ENCODE measurements at regions not wholly inside any gene's neighbourhood (a gene's known extent, or its start where the extent isn't known, plus 50 kb on each side); places are given as distances from the start of the nearest gene placed in this dataset.
"Not testable (repeated sequence)": the region's sequence is repeated elsewhere in the genome, so short reads cannot be mapped to it uniquely, and the experiment has no call there.

- H3K27ac ChIP-seq = not testable (repeated sequence)
These were observed 53.1 kb upstream of the HUNK start for GRCh38 chr21:31819692-31820091.

DNA sequence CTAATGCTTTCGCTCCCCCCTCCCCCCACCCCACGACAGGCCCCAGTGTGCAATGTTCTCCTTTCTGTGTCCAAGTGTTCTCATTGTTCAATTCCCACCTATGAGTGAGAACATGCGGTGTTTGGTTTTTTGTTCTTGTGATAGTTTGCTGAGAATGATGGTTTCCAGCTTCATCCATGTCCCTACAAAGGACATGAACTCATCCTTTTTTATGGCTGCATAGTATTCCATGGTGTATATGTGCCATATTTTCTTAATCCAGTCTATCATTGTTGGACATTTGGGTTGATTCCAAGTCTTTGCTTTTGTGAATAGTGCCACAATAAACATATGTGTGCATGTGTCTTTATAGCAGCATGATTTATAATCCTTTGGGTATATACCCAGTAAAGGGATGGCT is 58.5 kb upstream of the HUNK start:
- H3K27ac ChIP-seq = not testable (repeated sequence)

GRCh38 chr21:31813862-31814261 is 59.0 kb upstream of the HUNK start:
- H3K27ac ChIP-seq = no peak overlapping the region

GRCh38 chr21:31804008-31804394 is 68.8 kb upstream of the HUNK start:
- H3K27ac ChIP-seq = no peak overlapping the region

More at GRCh38 chr21:31813862-31814261, 59.0 kb upstream of the HUNK start:
- no peak for TF ChIP-seq CTCF (conservative IDR thresholded peaks at IDR 0.05)

DNA sequence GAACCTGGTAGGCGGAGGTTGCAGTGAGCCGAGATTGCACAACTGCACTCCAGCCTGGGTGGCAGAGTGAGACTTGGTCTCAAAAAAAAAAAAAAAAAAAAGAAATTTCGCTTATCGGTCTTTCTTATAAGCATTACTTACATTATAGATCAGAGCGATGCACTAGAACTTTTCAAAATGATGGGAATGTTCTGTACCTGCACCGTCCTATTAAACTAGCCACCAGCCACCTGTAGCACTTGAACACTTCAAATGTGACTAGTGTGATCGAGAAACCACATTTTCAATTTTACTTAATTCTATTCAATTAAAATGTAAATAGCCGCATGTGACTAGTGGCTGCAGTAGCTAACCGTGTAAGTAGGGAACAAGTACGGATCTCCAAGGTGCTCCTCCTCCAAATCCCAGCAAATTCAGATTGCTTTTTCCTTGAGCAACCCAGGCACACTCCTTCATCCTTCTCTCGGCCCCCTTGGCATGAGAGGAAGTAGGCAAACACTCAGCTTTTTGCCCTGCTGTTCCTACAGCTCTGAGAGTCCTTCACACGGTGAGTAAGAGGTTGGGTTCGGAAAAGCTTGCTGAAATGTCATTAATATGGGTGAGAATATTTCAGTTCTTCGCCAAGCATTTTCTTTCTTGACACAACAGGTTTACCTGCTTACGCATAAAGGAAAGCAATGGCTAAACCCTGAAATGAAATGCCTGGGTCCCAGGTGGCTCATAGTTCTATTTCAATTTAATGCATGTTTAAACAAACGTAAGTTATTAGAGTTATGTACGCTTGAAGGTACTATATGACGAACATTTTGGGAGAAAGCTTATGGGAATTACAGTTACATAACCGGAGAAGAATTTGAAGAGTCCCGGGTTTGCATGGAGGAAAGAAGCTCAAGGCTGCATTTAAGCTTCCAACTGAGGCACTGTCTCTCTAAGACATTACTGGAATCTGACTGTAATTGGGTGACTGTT is 69.5 kb upstream of the HUNK start:
- no peak overlapping the region for H3K27ac ChIP-seq
- TF ChIP-seq CTCF (conservative IDR thresholded peaks at IDR 0.05) (no peak), ZFX (IDR thresholded peaks at IDR 0.05) (no peak)

More at GRCh38 chr21:31804008-31804394, 68.8 kb upstream of the HUNK start:
- TF ChIP-seq CTCF (conservative IDR thresholded peaks at IDR 0.05) (no peak), ZFX (IDR thresholded peaks at IDR 0.05) (no peak)

DNA sequence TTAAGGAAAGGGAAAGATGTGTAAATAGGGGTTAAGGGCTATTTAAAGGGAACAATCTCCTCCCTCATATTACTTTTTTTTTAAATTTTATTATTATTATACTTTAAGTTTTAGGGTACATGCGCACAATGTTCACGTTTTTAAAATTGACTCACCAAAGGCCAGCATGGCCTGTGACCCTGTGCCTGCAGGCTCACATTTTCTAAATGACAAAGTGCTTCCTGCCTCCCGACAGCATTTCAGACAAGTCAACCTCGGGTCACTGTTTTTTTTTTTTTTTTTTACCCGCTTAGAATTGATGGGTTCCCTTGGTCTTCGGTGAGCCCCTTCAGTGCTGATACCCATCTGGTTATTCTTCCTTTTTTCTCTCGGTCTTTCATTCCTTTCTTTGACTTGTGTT is 70.4 kb upstream of the SCAF4 start:
- H3K27ac ChIP-seq = no peak overlapping the region
- TF ChIP-seq ZFX (IDR thresholded peaks at IDR 0.05) (no peak), CTCF (conservative IDR thresholded peaks at IDR 0.05) (no peak)

GRCh38 chr21:31801551-31802219 is 69.8 kb upstream of the SCAF4 start:
- no peak overlapping the region for H3K27ac ChIP-seq
- TF ChIP-seq ZFX (IDR thresholded peaks at IDR 0.05) = no peak
- no peak for TF ChIP-seq CTCF (conservative IDR thresholded peaks at IDR 0.05)

GRCh38 chr21:31798842-31799704 is 67.2 kb upstream of the SCAF4 start:
- H3K27ac ChIP-seq = no peak overlapping the region
- TF ChIP-seq CTCF (conservative IDR thresholded peaks at IDR 0.05) (no peak), ZFX (IDR thresholded peaks at IDR 0.05) (no peak)
